ENCODE measurements at regions not wholly inside any gene's neighbourhood (a gene's known extent, or its start where the extent isn't known, plus 50 kb on each side); places are given as distances from the start of the nearest gene placed in this dataset.

- TF ChIP-seq Cebpa-rat (IDR thresholded peaks at IDR 0.05): no peak
- H3K27me3 ChIP-seq: no peaks in the 10 kb centered on the region
These were observed 241.0 kb downstream of the KLF5 start for GRCh38 chr13:73299787-73300186.

GRCh38 chr13:73293913-73294523 lies 235.2 kb downstream of the KLF5 start:
- Histone ChIP-seq H3K9me3 (replicated peaks in 1 of 11) (no peaks in the 10 kb centered on the region), H3K4me3 (no peak overlapping the region), H3K9ac (no peak overlapping the region), H4K20me1 (no peaks in the 10 kb centered on the region), H3K4me2 (no peak overlapping the region), H3K36me3 (no peaks in the 10 kb centered on the region), H3K4me1 (no peaks in the 10 kb centered on the region), H3K27ac (no peak overlapping the region), H3K27me3 (no peaks in the 10 kb centered on the region)
- TF ChIP-seq Cebpa-rat (IDR thresholded peaks at IDR 0.05): no peak

More at GRCh38 chr13:73299787-73300186, 241.0 kb downstream of the KLF5 start:
- Histone ChIP-seq H3K27ac (no peak overlapping the region), H3K9ac (no peak overlapping the region), H3K4me2 (no peak overlapping the region), H3K4me3 (no peak overlapping the region), H4K20me1 (no peaks in the 10 kb centered on the region), H3K4me1 (no peaks in the 10 kb centered on the region), H3K36me3 (no peaks in the 10 kb centered on the region), H3K9me3 (replicated peaks in 1 of 11) (no peaks in the 10 kb centered on the region)

DNA sequence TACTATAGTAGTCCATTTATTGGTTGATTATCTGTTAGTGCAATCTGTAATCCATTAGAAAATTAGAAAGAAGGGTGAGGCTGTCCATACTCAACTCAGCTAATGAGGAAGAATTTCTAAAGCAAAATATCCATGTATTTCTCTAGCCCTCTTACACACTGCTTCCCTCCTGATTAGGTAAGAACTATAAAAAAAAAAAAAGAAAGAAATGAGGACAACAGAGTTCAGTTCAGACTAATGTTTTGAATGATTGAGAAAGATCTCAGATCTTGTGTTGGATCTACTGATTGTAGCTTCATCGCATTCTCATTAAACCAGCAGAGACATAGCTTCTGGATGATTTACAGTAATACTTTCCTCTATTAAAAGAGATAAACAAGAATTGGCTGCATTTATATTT lies 233.3 kb downstream of the KLF5 start:
- Histone ChIP-seq H3K4me3 (no peak overlapping the region), H3K4me1 (peaks cover 0 to 5% (median 0%) of the 10 kb centered on the region in 10 experiments; a peak in 1 of 20 replicates), H3K27me3 (no peaks in the 10 kb centered on the region), H3K9me3 (replicated peaks in 1 of 11) (peaks cover 0 to 12% (median 0%) of the 10 kb centered on the region in 11 experiments; a peak in 4 of 22 replicates), H3K4me2 (no peak overlapping the region), H3K36me3 (no peaks in the 10 kb centered on the region), H3K27ac (no peak overlapping the region), H3K9ac (no peak overlapping the region), H4K20me1 (no peaks in the 10 kb centered on the region)
- TF ChIP-seq Cebpa-rat (IDR thresholded peaks at IDR 0.05): no peak

DNA sequence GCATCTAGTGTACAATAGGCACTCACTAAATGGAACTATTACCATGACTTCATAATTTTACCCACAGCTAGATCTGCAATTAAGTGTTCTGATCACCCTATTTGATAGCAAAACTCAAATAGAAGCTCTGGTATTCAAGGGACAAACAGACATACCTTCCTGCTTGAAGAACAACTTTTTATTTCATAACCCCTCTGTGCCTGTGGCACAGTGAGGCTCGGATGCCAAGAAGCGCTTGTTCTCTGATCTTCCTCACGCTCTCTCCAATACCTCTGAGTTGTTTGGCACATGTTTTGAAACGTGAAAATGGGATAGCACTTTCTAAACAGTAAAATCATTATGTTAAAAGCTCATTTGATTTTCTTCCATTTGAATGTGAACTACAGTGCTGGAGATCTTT lies 232.0 kb downstream of the KLF5 start:
- Histone ChIP-seq H3K27me3 (no peaks in the 10 kb centered on the region), H3K4me2 (no peak overlapping the region), H3K36me3 (no peaks in the 10 kb centered on the region), H3K4me1 (peaks cover 0 to 5% (median 0%) of the 10 kb centered on the region in 10 experiments; a peak in 1 of 20 replicates), H3K4me3 (no peak overlapping the region), H4K20me1 (no peaks in the 10 kb centered on the region), H3K27ac (no peak overlapping the region), H3K9me3 (replicated peaks in 1 of 11) (peaks cover 0 to 12% (median 0%) of the 10 kb centered on the region in 11 experiments; a peak in 4 of 22 replicates), H3K9ac (no peak overlapping the region)
- no peak for TF ChIP-seq Cebpa-rat (IDR thresholded peaks at IDR 0.05)

DNA sequence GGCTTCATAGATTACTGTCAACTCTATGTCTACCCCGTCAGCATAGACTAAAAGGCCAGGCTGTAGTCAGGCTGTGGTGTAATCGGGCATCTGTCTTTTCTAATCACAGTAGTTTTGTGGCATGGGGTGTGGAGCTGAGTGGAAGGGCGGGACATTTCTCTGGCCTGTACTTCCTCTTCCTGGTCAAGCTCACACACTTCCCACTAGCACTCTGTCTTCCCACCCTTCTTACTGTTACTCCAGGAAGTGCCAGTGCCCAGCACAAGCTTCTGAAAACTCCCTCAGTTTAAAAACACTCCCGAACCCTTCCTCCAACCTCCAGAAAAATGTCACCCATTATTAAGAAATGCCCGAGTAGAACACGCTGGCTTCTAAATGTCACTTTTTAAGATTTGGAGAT lies 229.8 kb downstream of the KLF5 start:
- Histone ChIP-seq H3K4me2 (peak overlapping the region in 1 of 11 experiments; percentile 11; a peak in 1 of 22 replicates), H3K27me3 (no peaks in the 10 kb centered on the region), H3K9me3 (replicated peaks in 1 of 11) (peaks cover 0 to 12% (median 0%) of the 10 kb centered on the region in 11 experiments; a peak in 5 of 22 replicates), H3K27ac (peak overlapping the region in 2 of 11 experiments; percentile 10 to 16; a peak in 1 of 22 replicates), H4K20me1 (no peaks in the 10 kb centered on the region), H3K36me3 (no peaks in the 10 kb centered on the region), H3K4me3 (no peak overlapping the region), H3K9ac (no peak overlapping the region), H3K4me1 (peaks cover 0 to 5% (median 0%) of the 10 kb centered on the region in 10 experiments; a peak in 1 of 20 replicates)
- TF ChIP-seq Cebpa-rat (IDR thresholded peaks at IDR 0.05): no peak

DNA sequence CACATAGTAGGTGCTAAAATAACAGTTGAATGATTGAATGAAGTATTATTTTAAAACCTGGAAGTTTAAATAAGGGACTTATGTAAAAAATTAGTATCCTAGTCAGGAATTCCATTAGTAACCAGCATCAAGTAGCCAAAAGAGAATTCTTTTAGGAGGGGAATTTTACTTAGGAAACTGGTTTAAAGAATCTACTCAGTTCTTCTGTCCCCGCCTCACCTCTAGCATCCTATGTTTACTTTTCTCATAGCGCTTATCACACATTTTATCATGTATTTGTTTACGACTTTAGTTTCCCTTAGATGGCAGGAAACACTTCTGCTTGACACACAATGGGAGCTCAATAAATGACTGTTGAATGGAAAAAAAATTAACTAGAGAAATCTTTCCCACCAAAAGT lies 229.0 kb downstream of the KLF5 start:
- Histone ChIP-seq H3K4me1 (peaks cover 0 to 5% (median 0%) of the 10 kb centered on the region in 10 experiments; a peak in 1 of 20 replicates), H4K20me1 (no peaks in the 10 kb centered on the region), H3K9ac (no peak overlapping the region), H3K27me3 (no peaks in the 10 kb centered on the region), H3K9me3 (replicated peaks in 1 of 11) (peaks cover 0 to 12% (median 0%) of the 10 kb centered on the region in 11 experiments; a peak in 5 of 22 replicates), H3K4me3 (no peak overlapping the region), H3K4me2 (no peak overlapping the region), H3K36me3 (no peaks in the 10 kb centered on the region), H3K27ac (no peak overlapping the region)
- no peak for TF ChIP-seq Cebpa-rat (IDR thresholded peaks at IDR 0.05)

DNA sequence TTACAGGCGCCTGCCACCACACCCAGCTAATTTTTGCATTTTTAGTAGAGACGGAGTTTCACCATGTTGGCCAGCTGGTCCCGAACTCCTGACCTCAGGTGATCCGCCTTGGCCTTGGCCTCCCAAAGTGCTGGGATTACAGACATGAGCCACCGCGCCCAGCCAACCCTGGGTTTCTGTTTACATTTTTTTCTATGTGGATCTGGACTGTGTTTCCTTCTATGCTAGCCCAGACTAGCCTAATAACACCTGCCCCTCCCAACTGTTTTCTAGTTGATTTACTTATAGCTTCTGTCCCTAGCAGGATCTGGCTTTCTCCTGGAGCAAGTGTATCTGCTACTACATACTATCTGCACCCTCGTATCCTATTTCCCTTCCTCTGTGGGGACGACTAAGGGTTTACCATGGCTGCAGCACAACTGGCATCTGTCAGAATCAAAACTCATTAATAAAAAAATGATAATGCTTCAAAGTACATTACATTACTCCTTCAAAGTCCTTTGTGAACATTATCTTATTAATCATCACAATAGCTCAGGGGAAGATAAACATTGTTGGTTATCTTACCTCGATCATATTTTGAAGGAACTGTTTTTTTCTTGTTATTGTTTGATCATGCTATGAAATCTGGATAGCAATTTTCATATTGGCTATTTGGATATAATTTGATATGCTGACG lies 228.3 kb downstream of the KLF5 start:
- Histone ChIP-seq H3K36me3 (no peaks in the 10 kb centered on the region), H4K20me1 (no peaks in the 10 kb centered on the region), H3K4me2 (no peak overlapping the region), H3K9me3 (replicated peaks in 1 of 11) (peaks cover 0 to 12% (median 0%) of the 10 kb centered on the region in 11 experiments; a peak in 5 of 22 replicates), H3K27ac (no peak overlapping the region), H3K4me3 (no peak overlapping the region), H3K27me3 (no peaks in the 10 kb centered on the region), H3K9ac (no peak overlapping the region), H3K4me1 (peaks cover 0 to 5% (median 0%) of the 10 kb centered on the region in 10 experiments; a peak in 1 of 20 replicates)
- TF ChIP-seq Cebpa-rat (IDR thresholded peaks at IDR 0.05): no peak

- H3K27ac ChIP-seq: no peak overlapping the region
- no peaks in the 10 kb centered on the region for H3K36me3 ChIP-seq
- no peaks in the 10 kb centered on the region for H3K27me3 ChIP-seq
- H3K4me3 ChIP-seq: no peak overlapping the region
- TF ChIP-seq Cebpa-rat (IDR thresholded peaks at IDR 0.05): no peak
- H3K4me2 ChIP-seq: no peak overlapping the region
- H3K9me3 ChIP-seq (replicated peaks in 1 of 11): peaks cover 0 to 12% (median 0%) of the 10 kb centered on the region in 11 experiments; a peak in 5 of 22 replicates
- H3K4me1 ChIP-seq: peaks cover 0 to 5% (median 0%) of the 10 kb centered on the region in 10 experiments; a peak in 1 of 20 replicates
- no peaks in the 10 kb centered on the region for H4K20me1 ChIP-seq
- no peak overlapping the region for H3K9ac ChIP-seq
These were observed 227.4 kb downstream of the KLF5 start for GRCh38 chr13:73286177-73286576.

DNA sequence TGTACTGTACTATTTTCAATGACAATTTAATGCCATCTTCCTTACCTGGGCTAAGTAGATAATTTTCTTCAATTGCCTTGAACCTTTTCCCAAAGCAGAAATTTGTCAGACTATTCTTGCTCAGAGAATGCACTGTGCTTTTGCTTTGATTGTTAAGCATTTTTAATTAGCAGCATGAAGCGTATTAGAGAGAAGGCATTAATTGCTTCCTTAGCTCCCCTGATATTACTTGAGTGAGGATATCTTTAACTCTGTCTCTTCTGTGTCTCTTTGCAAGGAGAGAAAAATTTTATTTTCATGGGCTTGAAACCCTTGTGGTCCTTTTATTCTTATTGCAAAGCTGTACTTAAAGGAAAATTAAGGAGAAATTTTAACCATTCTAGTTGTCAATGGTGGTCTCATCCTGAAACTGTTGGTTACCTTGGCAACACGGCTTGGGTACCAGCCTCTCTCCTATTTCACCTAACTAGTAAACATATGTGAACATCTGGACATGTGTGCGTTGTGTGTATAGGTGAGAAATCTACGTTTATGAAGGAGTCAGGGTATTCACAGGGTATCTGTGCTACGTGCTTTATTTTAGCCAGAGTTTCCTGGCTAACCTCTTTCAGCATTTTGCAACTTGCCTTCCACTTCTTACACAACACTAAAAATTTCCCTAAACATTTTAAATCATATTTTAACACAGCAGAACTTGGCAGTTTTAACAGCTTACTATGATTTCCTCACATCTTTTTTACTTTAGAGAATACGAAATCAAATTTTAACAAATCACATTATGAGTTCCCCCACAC lies 225.5 kb downstream of the KLF5 start:
- no peaks in the 10 kb centered on the region for H3K27me3 ChIP-seq
- H3K9ac ChIP-seq: no peak overlapping the region
- H3K9me3 ChIP-seq (replicated peaks in 1 of 11): peaks cover 0 to 12% (median 0%) of the 10 kb centered on the region in 11 experiments; a peak in 5 of 22 replicates
- peaks cover 0 to 5% (median 0%) of the 10 kb centered on the region in 10 experiments; a peak in 1 of 20 replicates for H3K4me1 ChIP-seq
- H3K4me2 ChIP-seq: no peak overlapping the region
- no peak overlapping the region for H3K4me3 ChIP-seq
- no peaks in the 10 kb centered on the region for H4K20me1 ChIP-seq
- no peak overlapping the region for H3K27ac ChIP-seq
- no peak for TF ChIP-seq Cebpa-rat (IDR thresholded peaks at IDR 0.05)
- H3K36me3 ChIP-seq: no peaks in the 10 kb centered on the region

Data from BLaER1 treated with 17β-estradiol and CSF1 and Interleukin-3, amounts not matched to agents 10 nM and 100 nM (cell line).